ENCODE measurements at regions not wholly inside any gene's neighbourhood (a gene's known extent, or its start where the extent isn't known, plus 50 kb on each side); places are given as distances from the start of the nearest gene placed in this dataset.
"Not testable (repeated sequence)": the region's sequence is repeated elsewhere in the genome, so short reads cannot be mapped to it uniquely, and the experiment has no call there.

DNA sequence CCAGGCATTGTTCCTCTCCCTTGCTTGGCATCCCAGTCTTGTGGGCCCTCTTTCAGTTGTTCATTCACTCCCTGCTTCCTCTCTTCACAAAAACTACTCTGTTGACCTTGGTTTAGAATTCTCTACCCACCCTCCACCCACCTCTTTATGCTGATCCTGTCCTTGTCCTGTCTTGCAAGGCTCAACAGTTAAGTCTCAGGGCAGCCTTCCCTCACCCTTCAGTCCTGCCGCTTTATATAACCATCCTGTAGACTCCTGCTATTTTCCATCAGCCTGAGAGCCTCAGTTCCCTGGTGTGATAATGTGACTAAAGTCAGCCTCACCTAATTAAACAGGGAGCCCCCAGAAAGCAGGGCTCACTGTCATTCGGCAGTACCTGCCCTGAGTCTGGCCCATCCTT lies 1763.0 kb downstream of the SPATA31A7 start:
- no CpG with 5 or more reads among the region's 2 CpGs for WGBS, 2 donors
- H3K4me1 ChIP-seq; H3K4me3 ChIP-seq; intact Hi-C loops (cut with DNase I; ENCODE audit: low total_unique reads); DNase-seq; H3K9me3 ChIP-seq; H3K27ac ChIP-seq; H3K27me3 ChIP-seq; H3K36me3 ChIP-seq (ENCODE audit: low read depth, missing control alignments): not testable (repeated sequence)

Small RNA genes lying in the stretch of these regions (small RNA-seq; reads per million reads assigned to genes)
- 0 to 0.09 reads per million in 2 donors for gene RNA5SP283

Data from testis (tissue), 2 donors.